ENCODE measurements at regions not wholly inside any gene's neighbourhood (a gene's known extent, or its start where the extent isn't known, plus 50 kb on each side); places are given as distances from the start of the nearest gene placed in this dataset.
A peak's percentile ranks its signal among the peaks of the same experiment; 100 is the strongest.

- TF ChIP-seq EZH2 (IDR thresholded peaks at IDR 0.05; ENCODE audit: borderline replicate concordance, insufficient read depth, low read length, poor library complexity, severe bottlenecking) (no peak), CTCF (IDR thresholded peaks at IDR 0.05; ENCODE audit: poor library complexity, severe bottlenecking) (no peak), MXI1 (conservative IDR thresholded peaks at IDR 0.05; ENCODE audit: poor library complexity, severe bottlenecking) (no peak), POLR2AphosphoS5 (IDR thresholded peaks at IDR 0.05) (peak; percentile 49)
Observed at GRCh38 chr3:21168471-21168870, 582.5 kb downstream of the ZNF385D start.

Measured in neural cell (in vitro differentiated cells).